Astrocyte (in vitro differentiated cells and primary cell): ENCODE measurements at regions not wholly inside any gene's neighbourhood (a gene's known extent, or its start where the extent isn't known, plus 50 kb on each side); places are given as distances from the start of the nearest gene placed in this dataset.
"Not testable (repeated sequence)": the region's sequence is repeated elsewhere in the genome, so short reads cannot be mapped to it uniquely, and the experiment has no call there.

Experiments
- EZH2 ChIP-seq: IDR thresholded peaks from 2 replicates; pipeline ENCODE4 v1.6.1; 2012; ENCODE audit warnings: mild to moderate bottlenecking, low read length, inconsistent platforms; ENCODE audit not compliant: insufficient read depth
- TF ChIP-seq, protein P1 (sequence below): IDR thresholded peaks from 2 replicates; pipeline ENCODE4 v1.5.1; 2011; ENCODE audit warnings: low read depth, mild to moderate bottlenecking, inconsistent platforms, low read length, moderate library complexity; ENCODE audit not compliant: insufficient read depth

- TF ChIP-seq, protein P1, sequence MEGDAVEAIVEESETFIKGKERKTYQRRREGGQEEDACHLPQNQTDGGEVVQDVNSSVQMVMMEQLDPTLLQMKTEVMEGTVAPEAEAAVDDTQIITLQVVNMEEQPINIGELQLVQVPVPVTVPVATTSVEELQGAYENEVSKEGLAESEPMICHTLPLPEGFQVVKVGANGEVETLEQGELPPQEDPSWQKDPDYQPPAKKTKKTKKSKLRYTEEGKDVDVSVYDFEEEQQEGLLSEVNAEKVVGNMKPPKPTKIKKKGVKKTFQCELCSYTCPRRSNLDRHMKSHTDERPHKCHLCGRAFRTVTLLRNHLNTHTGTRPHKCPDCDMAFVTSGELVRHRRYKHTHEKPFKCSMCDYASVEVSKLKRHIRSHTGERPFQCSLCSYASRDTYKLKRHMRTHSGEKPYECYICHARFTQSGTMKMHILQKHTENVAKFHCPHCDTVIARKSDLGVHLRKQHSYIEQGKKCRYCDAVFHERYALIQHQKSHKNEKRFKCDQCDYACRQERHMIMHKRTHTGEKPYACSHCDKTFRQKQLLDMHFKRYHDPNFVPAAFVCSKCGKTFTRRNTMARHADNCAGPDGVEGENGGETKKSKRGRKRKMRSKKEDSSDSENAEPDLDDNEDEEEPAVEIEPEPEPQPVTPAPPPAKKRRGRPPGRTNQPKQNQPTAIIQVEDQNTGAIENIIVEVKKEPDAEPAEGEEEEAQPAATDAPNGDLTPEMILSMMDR = not testable (repeated sequence)
- not testable (repeated sequence) for TF ChIP-seq EZH2
Measured at GRCh38 chr15:22651179-22651578, 135.3 kb upstream of the NIPA1 start.
